ENCODE measurements at regions not wholly inside any gene's neighbourhood (a gene's known extent, or its start where the extent isn't known, plus 50 kb on each side); places are given as distances from the start of the nearest gene placed in this dataset.
"Not testable (repeated sequence)": the region's sequence is repeated elsewhere in the genome, so short reads cannot be mapped to it uniquely, and the experiment has no call there.

- TF ChIP-seq, protein P1, sequence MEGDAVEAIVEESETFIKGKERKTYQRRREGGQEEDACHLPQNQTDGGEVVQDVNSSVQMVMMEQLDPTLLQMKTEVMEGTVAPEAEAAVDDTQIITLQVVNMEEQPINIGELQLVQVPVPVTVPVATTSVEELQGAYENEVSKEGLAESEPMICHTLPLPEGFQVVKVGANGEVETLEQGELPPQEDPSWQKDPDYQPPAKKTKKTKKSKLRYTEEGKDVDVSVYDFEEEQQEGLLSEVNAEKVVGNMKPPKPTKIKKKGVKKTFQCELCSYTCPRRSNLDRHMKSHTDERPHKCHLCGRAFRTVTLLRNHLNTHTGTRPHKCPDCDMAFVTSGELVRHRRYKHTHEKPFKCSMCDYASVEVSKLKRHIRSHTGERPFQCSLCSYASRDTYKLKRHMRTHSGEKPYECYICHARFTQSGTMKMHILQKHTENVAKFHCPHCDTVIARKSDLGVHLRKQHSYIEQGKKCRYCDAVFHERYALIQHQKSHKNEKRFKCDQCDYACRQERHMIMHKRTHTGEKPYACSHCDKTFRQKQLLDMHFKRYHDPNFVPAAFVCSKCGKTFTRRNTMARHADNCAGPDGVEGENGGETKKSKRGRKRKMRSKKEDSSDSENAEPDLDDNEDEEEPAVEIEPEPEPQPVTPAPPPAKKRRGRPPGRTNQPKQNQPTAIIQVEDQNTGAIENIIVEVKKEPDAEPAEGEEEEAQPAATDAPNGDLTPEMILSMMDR (IDR thresholded peaks at IDR 0.05): not testable (repeated sequence)
- not testable (repeated sequence) for TF ChIP-seq POLR2AphosphoS5, POLR2A (IDR thresholded peaks at IDR 0.05)
These were observed 262.5 kb downstream of the GOLGA6L6 start for GRCh38 chr15:20279056-20279455.
